T-cell (primary cell): ENCODE measurements at regions not wholly inside any gene's neighbourhood (a gene's known extent, or its start where the extent isn't known, plus 50 kb on each side); places are given as distances from the start of the nearest gene placed in this dataset.

Source experiments
- ATAC-seq, 4 experiments: fragments of 200-7000 bp in 3 of 4; fragments of 150-1000 bp in 1 of 4; cut with Tn5 transposase; replicated peaks in 1 of 4; 1 replicate in 3 of 4; 2 replicates in 1 of 4; pipeline ENCODE4 v1.10.0; 2021; ENCODE audit warnings: moderate library complexity in 3 of 4, mild to moderate bottlenecking in 2 of 4, moderate number of reproducible peaks in 1 of 4
- CTCF ChIA-PET, 2 donors: fragments of 300-600 bp; sonication (Branson Sonifier 250); formaldehyde crosslinking; loops; one replicate each; lab custom pipeline; 2022; ENCODE audit warnings: antibody characterized with exemption in 2 of 2; lab: Charles Lee
- POLR2A ChIA-PET, 2 donors: fragments of 300-600 bp; sonication (Branson Sonifier 250); formaldehyde crosslinking; loops; one replicate each; lab custom pipeline; 2022; ENCODE audit warnings: antibody characterized with exemption in 2 of 2; lab: Charles Lee
- DNase-seq, 35 experiments: peaks; one replicate each; pipeline versions ENCODE4 v3.0.0 to v3.0.0-alpha.2; 2013 to 2023
- H3K27ac ChIP-seq: one replicate; pipeline ENCODE4 v1.5.1; 2013; ENCODE audit warnings: low read length
- H3K27me3 ChIP-seq, 2 experiments: replicated peaks in 1 of 2; 1 replicate in 1 of 2; 2 replicates in 1 of 2; pipeline versions ENCODE4 v1.6.1 to v1.7.0; 2013; ENCODE audit warnings: low read length in 1 of 2, mixed read lengths in 1 of 2; ENCODE audit not compliant: control insufficient read depth in 2 of 2, insufficient read depth in 2 of 2; ENCODE audit errors: extremely low read depth in 1 of 2
- H3K36me3 ChIP-seq, 2 donors: 1 replicate in 1 of 2; 2 replicates in 1 of 2; pipeline versions ENCODE4 v1.6.1 to v1.7.0; 2013; ENCODE audit warnings: low read length in 1 of 2; ENCODE audit not compliant: control insufficient read depth in 2 of 2, insufficient read depth in 1 of 2; ENCODE audit errors: extremely low read depth in 1 of 2
- H3K4me1 ChIP-seq, 2 experiments: 1 replicate in 1 of 2; 2 replicates in 1 of 2; pipeline versions ENCODE4 v1.6.1 to v1.7.0; 2013; ENCODE audit warnings: low read length in 2 of 2, mixed read lengths in 1 of 2; ENCODE audit not compliant: insufficient read depth in 2 of 2, control insufficient read depth in 1 of 2; ENCODE audit errors: extremely low read depth in 1 of 2
- H3K4me3 ChIP-seq, 2 donors: 1 replicate in 1 of 2; 2 replicates in 1 of 2; pipeline versions ENCODE4 v1.5.1 to v1.7.0; 2013; ENCODE audit warnings: mild to moderate bottlenecking in 2 of 2, low read length in 1 of 2, moderate library complexity in 1 of 2; ENCODE audit not compliant: control insufficient read depth in 1 of 2; ENCODE audit errors: extremely low read depth in 1 of 2
- H3K9me3 ChIP-seq: 2 replicates; pipeline ENCODE4 v1.7.0; 2013
- H3K27ac Mint-ChIP-seq, 2 donors: one replicate each; pipeline ENCODE4 v1.8.0; 2020 to 2021; ENCODE audit warnings: mild to moderate bottlenecking in 2 of 2, mixed read lengths in 2 of 2
- H3K27me3 Mint-ChIP-seq, 2 donors: one replicate each; pipeline ENCODE4 v1.8.0; 2021 to 2022; ENCODE audit warnings: mixed read lengths in 2 of 2
- H3K36me3 Mint-ChIP-seq: one replicate; pipeline ENCODE4 v1.8.0; 2021; ENCODE audit warnings: mixed read lengths
- H3K4me1 Mint-ChIP-seq, 3 donors: one replicate each; pipeline ENCODE4 v1.8.0; 2020 to 2022; ENCODE audit warnings: mixed read lengths in 3 of 3, mild to moderate bottlenecking in 1 of 3
- H3K4me3 Mint-ChIP-seq, 3 donors: one replicate each; pipeline ENCODE4 v1.8.0; 2020 to 2022; ENCODE audit warnings: mild to moderate bottlenecking in 3 of 3, mixed read lengths in 3 of 3, moderate library complexity in 3 of 3
- H3K9me3 Mint-ChIP-seq, 3 donors: one replicate each; pipeline ENCODE4 v1.8.0; 2020 to 2022; ENCODE audit warnings: mixed read lengths in 3 of 3
- WGBS: methylation state at CpG from one replicate; pipeline ENCODE4 v1.1.5; 2013; ENCODE audit warnings: missing lambda C conversion rate; ENCODE audit not compliant: insufficient coverage; 5-methylcytosine and 5-hydroxymethylcytosine counted together

- Mint-ChIP-seq H3K9me3 (peaks cover 6 to 8% (median 6%) of the 10 kb centered on the region in 3 donors), H3K27ac (no peak overlapping the region), H3K4me1 (no peaks in the 10 kb centered on the region), H3K27me3 (peaks cover 0 to 7% of the 10 kb centered on the region in 2 donors), H3K4me3 (no peak overlapping the region), H3K36me3 (peaks cover 5% of the 10 kb centered on the region)
- Histone ChIP-seq H3K9me3 (no peaks in the 10 kb centered on the region), H3K36me3 (no peaks in the 10 kb centered on the region), H3K27me3 (peaks cover 0 to 3% of the 10 kb centered on the region in 2 experiments), H3K4me3 (no peak overlapping the region), H3K4me1 (no peaks in the 10 kb centered on the region), H3K27ac (no peak overlapping the region)
- POLR2A ChIA-PET, result no interaction called here
- WGBS, result 76% methylated on average over 12 of the region's 22 CpGs
- CTCF ChIA-PET, result no interaction called here
- ATAC-seq, result no peak
- DNase-seq, result no peak
Observed at GRCh38 chr11:45518141-45518832, 147.1 kb downstream of the CHST1 start.

- Mint-ChIP-seq H3K36me3 (peaks cover under 1% of the 10 kb centered on the region), H3K4me3 (no peak overlapping the region), H3K27me3 (peaks cover 0 to 3% of the 10 kb centered on the region in 2 donors), H3K4me1 (no peaks in the 10 kb centered on the region), H3K9me3 (peaks cover 0 to under 1% (median under 1%) of the 10 kb centered on the region in 3 donors), H3K27ac (no peak overlapping the region)
- no peaks in the 10 kb centered on the region for H3K9me3 ChIP-seq
- DNase-seq (no peak), ATAC-seq (no peak)
- H3K27me3 ChIP-seq, result peaks cover 0 to 6% of the 10 kb centered on the region in 2 experiments
- 77% methylated on average over 9 of the region's 11 CpGs for WGBS
- H3K4me1 ChIP-seq, result no peaks in the 10 kb centered on the region
- no peak overlapping the region for H3K27ac ChIP-seq
- no peaks in the 10 kb centered on the region for H3K36me3 ChIP-seq
- ChIA-PET POLR2A (no interaction called here), CTCF (no interaction called here)
- no peak overlapping the region for H3K4me3 ChIP-seq
Observed at GRCh38 chr11:45517171-45517770, 148.2 kb downstream of the CHST1 start.

- no peaks in the 10 kb centered on the region for H3K9me3 Mint-ChIP-seq
- ATAC-seq, result no peak
Observed at GRCh38 chr11:45513821-45514340, 151.5 kb downstream of the CHST1 start.

GRCh38 chr11:45512471-45513148 lies 152.8 kb downstream of the CHST1 start:
- no peak for ATAC-seq
- Mint-ChIP-seq H3K36me3 (no peaks in the 10 kb centered on the region), H3K27ac (no peak overlapping the region), H3K4me1 (no peaks in the 10 kb centered on the region), H3K27me3 (peaks cover 7 to 10% of the 10 kb centered on the region in 2 donors), H3K9me3 (no peaks in the 10 kb centered on the region), H3K4me3 (no peak overlapping the region)
- DNase-seq, result no peak
- Histone ChIP-seq H3K4me3 (no peak overlapping the region), H3K9me3 (no peaks in the 10 kb centered on the region), H3K36me3 (no peaks in the 10 kb centered on the region), H3K27ac (no peak overlapping the region), H3K4me1 (no peaks in the 10 kb centered on the region), H3K27me3 (peaks cover 0 to 16% of the 10 kb centered on the region in 2 experiments)
- ChIA-PET CTCF (no interaction called here), POLR2A (no interaction called here)
- 70% methylated on average over 1 of the region's 3 CpGs for WGBS

More at GRCh38 chr11:45513821-45514340, 151.5 kb downstream of the CHST1 start:
- Histone ChIP-seq H3K4me3 (no peak overlapping the region), H3K9me3 (no peaks in the 10 kb centered on the region), H3K4me1 (no peaks in the 10 kb centered on the region), H3K27ac (no peak overlapping the region), H3K36me3 (no peaks in the 10 kb centered on the region), H3K27me3 (peaks cover 0 to 10% of the 10 kb centered on the region in 2 experiments)
- Mint-ChIP-seq H3K27me3 (peaks cover 5 to 8% of the 10 kb centered on the region in 2 donors), H3K4me1 (no peaks in the 10 kb centered on the region), H3K27ac (no peak overlapping the region), H3K4me3 (no peak overlapping the region), H3K36me3 (no peaks in the 10 kb centered on the region)
- ChIA-PET POLR2A (no interaction called here), CTCF (no interaction called here)
- WGBS, result 40% methylated on average over 1 of the region's 8 CpGs
- DNase-seq, result no peak

GRCh38 chr11:45511566-45511965 lies 153.9 kb downstream of the CHST1 start:
- ATAC-seq, result no peak
- Mint-ChIP-seq H3K4me3 (no peak overlapping the region), H3K4me1 (no peaks in the 10 kb centered on the region), H3K27ac (no peak overlapping the region), H3K27me3 (peaks cover 10 to 12% of the 10 kb centered on the region in 2 donors), H3K36me3 (no peaks in the 10 kb centered on the region), H3K9me3 (no peaks in the 10 kb centered on the region)
- Histone ChIP-seq H3K27ac (no peak overlapping the region), H3K4me3 (no peak overlapping the region), H3K27me3 (peaks cover 0 to 17% of the 10 kb centered on the region in 2 experiments), H3K4me1 (no peaks in the 10 kb centered on the region), H3K9me3 (no peaks in the 10 kb centered on the region), H3K36me3 (no peaks in the 10 kb centered on the region)
- CTCF ChIA-PET, result no interaction called here
- POLR2A ChIA-PET, result no interaction called here
- DNase-seq, result no peak
- WGBS, result 80% methylated on average over 8 of the region's 9 CpGs

GRCh38 chr11:45507916-45508315 lies 157.5 kb downstream of the CHST1 start:
- no peak for DNase-seq
- no peaks in the 10 kb centered on the region for H3K9me3 ChIP-seq
- 98% methylated on average over 4 of the region's 4 CpGs for WGBS
- H3K27me3 Mint-ChIP-seq, result peaks cover 15 to 22% of the 10 kb centered on the region in 2 donors
- H3K4me1 Mint-ChIP-seq, result no peaks in the 10 kb centered on the region
- H3K36me3 ChIP-seq, result no peaks in the 10 kb centered on the region
- no peak for ATAC-seq
- H3K36me3 Mint-ChIP-seq, result no peaks in the 10 kb centered on the region
- H3K27me3 ChIP-seq, result peaks cover 0 to 14% of the 10 kb centered on the region in 2 experiments
- H3K27ac ChIP-seq, result no peak overlapping the region
- H3K4me1 ChIP-seq, result no peaks in the 10 kb centered on the region
- H3K27ac Mint-ChIP-seq, result no peak overlapping the region
- H3K9me3 Mint-ChIP-seq, result peaks cover 0 to 5% (median 4%) of the 10 kb centered on the region in 3 donors
- no peak overlapping the region for H3K4me3 Mint-ChIP-seq
- CTCF ChIA-PET, result no interaction called here
- no peak overlapping the region for H3K4me3 ChIP-seq
- POLR2A ChIA-PET, result no interaction called here
